ENCODE measurements at regions not wholly inside any gene's neighbourhood (a gene's known extent, or its start where the extent isn't known, plus 50 kb on each side); places are given as distances from the start of the nearest gene placed in this dataset.

DNA sequence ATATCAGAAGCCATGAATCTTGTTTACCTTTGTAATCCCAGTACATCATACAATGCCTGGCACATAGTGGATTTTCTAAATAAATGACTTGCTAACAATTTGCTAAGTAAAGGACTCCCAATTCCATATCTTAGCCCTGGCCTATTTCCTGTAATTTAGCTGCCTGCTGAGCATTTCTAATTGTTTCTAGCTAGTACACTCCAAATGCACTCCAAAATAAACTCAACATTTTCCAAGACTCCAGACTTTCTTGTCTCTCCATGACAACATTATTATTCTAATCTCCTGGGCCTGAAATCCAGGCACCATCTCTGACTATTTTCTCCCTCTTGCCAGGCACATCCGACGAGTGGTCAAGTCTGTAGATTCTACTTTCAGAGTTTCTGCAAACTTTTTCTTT is 773.5 kb downstream of the SQOR start:
- no peaks in the 10 kb centered on the region for H3K9me3 ChIP-seq
- no peak for DNase-seq
- H3K27ac ChIP-seq: no peak overlapping the region
- H3K4me3 ChIP-seq: no peak overlapping the region
- H3K4me1 ChIP-seq: no peaks in the 10 kb centered on the region
- intact Hi-C loops (cut with DNase I; ENCODE audit: low total_unique reads): no loop called here
- no peak for TF ChIP-seq POLR2A (IDR thresholded peaks at IDR 0.05)
- TF ChIP-seq, protein P1, sequence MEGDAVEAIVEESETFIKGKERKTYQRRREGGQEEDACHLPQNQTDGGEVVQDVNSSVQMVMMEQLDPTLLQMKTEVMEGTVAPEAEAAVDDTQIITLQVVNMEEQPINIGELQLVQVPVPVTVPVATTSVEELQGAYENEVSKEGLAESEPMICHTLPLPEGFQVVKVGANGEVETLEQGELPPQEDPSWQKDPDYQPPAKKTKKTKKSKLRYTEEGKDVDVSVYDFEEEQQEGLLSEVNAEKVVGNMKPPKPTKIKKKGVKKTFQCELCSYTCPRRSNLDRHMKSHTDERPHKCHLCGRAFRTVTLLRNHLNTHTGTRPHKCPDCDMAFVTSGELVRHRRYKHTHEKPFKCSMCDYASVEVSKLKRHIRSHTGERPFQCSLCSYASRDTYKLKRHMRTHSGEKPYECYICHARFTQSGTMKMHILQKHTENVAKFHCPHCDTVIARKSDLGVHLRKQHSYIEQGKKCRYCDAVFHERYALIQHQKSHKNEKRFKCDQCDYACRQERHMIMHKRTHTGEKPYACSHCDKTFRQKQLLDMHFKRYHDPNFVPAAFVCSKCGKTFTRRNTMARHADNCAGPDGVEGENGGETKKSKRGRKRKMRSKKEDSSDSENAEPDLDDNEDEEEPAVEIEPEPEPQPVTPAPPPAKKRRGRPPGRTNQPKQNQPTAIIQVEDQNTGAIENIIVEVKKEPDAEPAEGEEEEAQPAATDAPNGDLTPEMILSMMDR (IDR thresholded peaks at IDR 0.05): no peak
- no peaks in the 10 kb centered on the region for H3K36me3 ChIP-seq
- H3K27me3 ChIP-seq: no peaks in the 10 kb centered on the region

DNA sequence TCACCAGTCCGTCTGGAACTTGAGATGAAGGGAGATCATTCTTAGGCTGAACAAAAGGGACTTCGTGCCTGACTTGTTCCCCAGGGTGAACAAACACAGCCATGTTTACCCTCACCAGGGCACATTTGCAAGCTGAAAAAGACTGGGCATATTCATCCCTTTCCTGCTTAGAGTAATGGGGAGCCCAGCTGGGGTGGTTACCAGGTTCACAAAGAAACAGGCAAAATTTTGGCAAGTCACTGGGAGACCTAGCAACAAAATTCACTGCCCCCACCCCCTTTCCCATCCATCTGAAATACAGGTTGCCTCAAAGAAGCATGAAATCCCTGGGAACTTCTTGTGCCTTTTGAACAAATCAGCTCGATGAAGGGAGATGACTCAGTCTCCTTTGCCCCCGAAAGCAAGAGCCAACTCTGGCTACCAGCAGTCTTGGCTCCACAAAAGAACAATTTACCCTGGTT is 775.0 kb downstream of the SQOR start:
- intact Hi-C loops (cut with DNase I; ENCODE audit: low total_unique reads): no loop called here
- Histone ChIP-seq H3K27ac (no peak overlapping the region), H3K4me3 (no peak overlapping the region), H3K27me3 (no peaks in the 10 kb centered on the region), H3K4me1 (no peaks in the 10 kb centered on the region), H3K9me3 (no peaks in the 10 kb centered on the region), H3K36me3 (no peaks in the 10 kb centered on the region)
- TF ChIP-seq, protein P1 (IDR thresholded peaks at IDR 0.05): no peak
- TF ChIP-seq POLR2A (IDR thresholded peaks at IDR 0.05): no peak
- no peak for DNase-seq

DNA sequence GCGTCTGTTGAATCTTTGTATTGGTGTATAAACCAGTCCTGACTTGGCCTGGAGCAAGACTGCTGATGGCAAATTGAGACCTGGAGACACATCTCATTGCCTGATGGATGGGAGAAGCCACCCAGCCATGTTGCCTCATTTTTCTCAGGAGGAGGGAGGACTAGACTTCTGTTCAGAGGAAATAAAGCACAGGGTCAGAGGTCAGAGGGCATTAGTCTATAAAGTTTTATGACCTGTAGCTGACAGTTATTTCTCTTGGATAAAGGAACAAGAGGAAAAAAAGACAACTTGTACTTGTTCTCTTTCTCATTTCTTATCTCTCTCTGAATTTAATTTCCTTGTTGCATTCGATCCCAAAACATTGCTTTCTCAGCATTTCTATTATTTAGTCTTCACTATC is 775.9 kb downstream of the SQOR start:
- intact Hi-C loops (cut with DNase I; ENCODE audit: low total_unique reads): no loop called here

DNA sequence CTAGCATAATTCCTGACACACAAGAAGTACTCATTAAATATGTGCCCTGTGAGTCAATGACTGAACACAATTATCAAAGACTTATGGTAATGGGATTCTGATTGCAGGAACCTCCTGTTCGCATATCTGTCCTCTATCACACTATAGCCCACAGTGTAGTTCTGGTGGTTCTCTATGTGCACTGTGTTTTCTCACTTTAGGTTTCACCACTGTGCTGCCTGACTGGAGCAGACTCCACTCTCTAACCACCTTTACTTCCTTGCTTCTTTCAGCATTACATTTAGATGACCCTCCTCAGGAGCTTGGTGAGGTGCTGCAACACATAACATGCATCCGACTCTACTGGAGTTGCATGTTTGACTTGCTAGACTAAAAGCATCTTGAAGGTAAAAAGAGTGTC is 777.1 kb downstream of the SQOR start:
- Histone ChIP-seq H3K27me3 (no peaks in the 10 kb centered on the region), H3K27ac (no peak overlapping the region), H3K9me3 (no peaks in the 10 kb centered on the region), H3K4me3 (no peak overlapping the region), H3K36me3 (no peaks in the 10 kb centered on the region), H3K4me1 (no peaks in the 10 kb centered on the region)
- TF ChIP-seq, protein P1 (IDR thresholded peaks at IDR 0.05): no peak
- no peak for TF ChIP-seq POLR2A (IDR thresholded peaks at IDR 0.05)
- DNase-seq: no peak
- intact Hi-C loops (cut with DNase I; ENCODE audit: low total_unique reads): no loop called here

More for the DNA sequence above, 775.9 kb downstream of the SQOR start:
- Histone ChIP-seq H3K4me1 (no peaks in the 10 kb centered on the region), H3K9me3 (no peaks in the 10 kb centered on the region), H3K27ac (no peak overlapping the region), H3K36me3 (no peaks in the 10 kb centered on the region), H3K4me3 (no peak overlapping the region), H3K27me3 (no peaks in the 10 kb centered on the region)
- DNase-seq: no peak
- TF ChIP-seq, protein P1 (IDR thresholded peaks at IDR 0.05): no peak
- no peak for TF ChIP-seq POLR2A (IDR thresholded peaks at IDR 0.05)

DNA sequence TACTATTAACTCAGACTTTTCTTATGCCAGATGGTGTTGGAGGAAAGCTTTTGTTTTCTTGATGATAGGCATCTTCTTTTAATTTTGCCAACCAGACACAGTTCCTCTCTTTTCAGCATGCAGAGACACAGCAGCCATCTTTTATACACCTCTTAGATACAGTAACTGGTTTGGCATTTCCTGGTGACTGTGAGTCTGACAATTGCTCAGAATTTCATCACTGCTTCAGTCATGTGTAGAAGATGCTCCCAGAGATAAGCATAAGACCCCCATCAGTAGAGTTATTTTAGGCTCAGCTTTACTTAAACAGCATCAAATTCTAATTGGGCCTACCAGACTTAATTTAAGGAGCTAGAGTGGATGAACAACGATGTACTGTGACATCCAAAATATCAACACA is 779.0 kb downstream of the SQOR start:
- Histone ChIP-seq H3K36me3 (no peaks in the 10 kb centered on the region), H3K27ac (no peak overlapping the region), H3K4me1 (no peaks in the 10 kb centered on the region), H3K9me3 (no peaks in the 10 kb centered on the region), H3K4me3 (no peak overlapping the region), H3K27me3 (no peaks in the 10 kb centered on the region)
- DNase-seq: no peak
- intact Hi-C loops (cut with DNase I; ENCODE audit: low total_unique reads): no loop called here
- no peak for TF ChIP-seq POLR2A (IDR thresholded peaks at IDR 0.05)
- TF ChIP-seq, protein P1 (IDR thresholded peaks at IDR 0.05): no peak

Data from uterus (tissue), 3 donors.